ENCODE measurements at regions not wholly inside any gene's neighbourhood (a gene's known extent, or its start where the extent isn't known, plus 50 kb on each side); places are given as distances from the start of the nearest gene placed in this dataset.

DNA sequence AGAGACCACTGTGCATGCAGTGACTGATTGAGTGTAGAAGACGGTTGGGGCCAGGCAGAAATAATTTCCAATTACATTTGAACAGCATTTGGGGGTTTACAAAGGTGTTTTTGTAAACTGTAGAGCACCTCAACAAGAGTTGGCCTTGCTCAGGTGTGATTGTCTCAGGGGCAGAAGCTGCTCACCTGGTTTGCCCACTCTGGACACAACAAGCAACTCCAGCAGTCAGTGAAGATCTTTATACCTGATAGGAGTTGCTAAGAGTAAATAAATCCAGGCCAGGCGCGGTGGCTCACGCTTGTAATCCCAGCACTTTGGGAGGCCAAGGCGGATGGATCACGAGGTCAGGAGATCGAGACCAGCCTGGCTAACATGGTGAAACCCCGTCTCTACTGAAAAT lies 221.3 kb downstream of the RAB28 start:
- in situ Hi-C loops (cut with MboI; ENCODE audit: low pct_unique_long_range_greater_than_20kb, low sequenced_read_pairs, unreplicated experiment) = no loop called here
- no peak for DNase-seq (ENCODE audit: low spot score)
- TF ChIP-seq, protein P1, sequence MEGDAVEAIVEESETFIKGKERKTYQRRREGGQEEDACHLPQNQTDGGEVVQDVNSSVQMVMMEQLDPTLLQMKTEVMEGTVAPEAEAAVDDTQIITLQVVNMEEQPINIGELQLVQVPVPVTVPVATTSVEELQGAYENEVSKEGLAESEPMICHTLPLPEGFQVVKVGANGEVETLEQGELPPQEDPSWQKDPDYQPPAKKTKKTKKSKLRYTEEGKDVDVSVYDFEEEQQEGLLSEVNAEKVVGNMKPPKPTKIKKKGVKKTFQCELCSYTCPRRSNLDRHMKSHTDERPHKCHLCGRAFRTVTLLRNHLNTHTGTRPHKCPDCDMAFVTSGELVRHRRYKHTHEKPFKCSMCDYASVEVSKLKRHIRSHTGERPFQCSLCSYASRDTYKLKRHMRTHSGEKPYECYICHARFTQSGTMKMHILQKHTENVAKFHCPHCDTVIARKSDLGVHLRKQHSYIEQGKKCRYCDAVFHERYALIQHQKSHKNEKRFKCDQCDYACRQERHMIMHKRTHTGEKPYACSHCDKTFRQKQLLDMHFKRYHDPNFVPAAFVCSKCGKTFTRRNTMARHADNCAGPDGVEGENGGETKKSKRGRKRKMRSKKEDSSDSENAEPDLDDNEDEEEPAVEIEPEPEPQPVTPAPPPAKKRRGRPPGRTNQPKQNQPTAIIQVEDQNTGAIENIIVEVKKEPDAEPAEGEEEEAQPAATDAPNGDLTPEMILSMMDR (IDR thresholded peaks at IDR 0.05; ENCODE audit: extremely low read depth, insufficient read depth, missing control alignments) = no peak

DNA sequence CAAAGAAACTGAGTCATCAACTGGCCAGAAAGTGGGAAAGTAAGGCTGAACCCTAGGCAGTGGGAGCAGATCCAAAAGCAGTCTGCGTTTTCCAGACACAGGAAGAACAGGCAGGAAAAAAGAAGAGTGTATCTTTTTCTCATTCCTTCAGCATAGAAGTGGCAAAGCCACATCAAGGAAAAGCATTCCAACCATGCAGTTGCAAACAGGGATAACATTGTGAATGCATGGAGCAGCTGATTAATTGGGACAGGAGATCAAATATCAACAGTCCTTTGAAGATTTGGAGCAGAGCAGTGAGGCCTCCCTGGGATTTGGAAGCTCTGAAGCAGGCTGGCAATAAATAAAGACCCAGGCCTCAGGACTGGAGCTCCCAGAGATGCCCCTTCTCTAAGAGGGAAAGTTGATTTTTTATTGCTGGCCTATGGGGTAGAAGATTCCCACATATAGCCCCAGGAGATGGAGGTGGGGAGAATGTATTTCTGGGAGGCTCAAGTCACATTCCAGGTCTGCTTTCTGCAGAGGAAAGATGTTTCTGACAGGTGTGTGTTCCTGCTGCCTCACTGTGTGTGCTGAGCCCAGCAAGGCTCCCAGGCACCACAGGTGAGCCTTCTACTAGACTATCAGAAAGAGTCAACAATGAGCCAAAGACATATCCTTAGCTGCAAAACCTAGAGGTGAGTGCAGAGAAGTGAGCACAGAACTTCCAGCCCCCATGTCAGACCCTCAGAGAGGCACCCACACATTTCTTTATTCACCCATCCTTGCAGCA lies 222.5 kb downstream of the RAB28 start:
- TF ChIP-seq, protein P1 (IDR thresholded peaks at IDR 0.05; ENCODE audit: extremely low read depth, insufficient read depth, missing control alignments) = no peak
- in situ Hi-C loops (cut with MboI; ENCODE audit: low pct_unique_long_range_greater_than_20kb, low sequenced_read_pairs, unreplicated experiment) = no loop called here
- DNase-seq (ENCODE audit: low spot score) = no peak

DNA sequence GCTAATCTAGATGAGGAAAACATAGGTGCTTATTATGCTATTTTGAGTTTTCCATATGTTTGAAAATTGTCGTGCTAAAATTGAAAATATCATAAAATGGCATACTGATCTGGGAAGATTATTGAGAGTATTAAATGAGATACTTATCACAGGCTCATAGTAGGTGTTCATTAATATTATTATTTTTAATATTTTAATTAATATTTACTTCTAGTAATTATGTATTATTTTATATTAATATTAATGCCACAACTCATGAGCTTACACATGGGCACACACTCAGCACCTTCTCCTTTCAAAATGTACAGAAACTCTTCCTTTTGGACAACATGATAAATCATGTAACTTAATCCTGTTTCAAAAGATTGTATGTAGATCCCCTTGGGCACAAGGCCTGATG lies 223.6 kb downstream of the RAB28 start:
- in situ Hi-C loops (cut with MboI; ENCODE audit: low pct_unique_long_range_greater_than_20kb, low sequenced_read_pairs, unreplicated experiment) = no loop called here

DNA sequence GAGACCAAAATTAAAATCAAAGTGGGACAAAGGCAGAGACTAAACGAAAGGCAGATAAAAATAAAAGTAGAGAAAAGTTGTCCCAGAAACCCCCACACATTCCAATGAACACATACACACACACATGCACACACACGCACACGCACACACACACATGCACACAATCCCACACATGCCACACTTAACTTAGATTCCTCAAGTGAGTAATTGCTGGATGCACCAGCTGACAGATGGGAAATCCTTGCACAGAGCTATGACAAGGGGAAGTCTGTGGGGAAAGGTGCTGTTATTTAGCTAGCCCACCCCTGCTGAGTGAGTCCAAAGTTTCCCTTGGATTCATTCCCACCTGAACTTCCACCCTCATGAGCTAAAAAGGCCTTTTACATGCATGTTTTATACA lies 233.9 kb downstream of the RAB28 start:
- in situ Hi-C loops (cut with MboI; ENCODE audit: low pct_unique_long_range_greater_than_20kb, low sequenced_read_pairs, unreplicated experiment) = no loop called here
- no peak for DNase-seq (ENCODE audit: low spot score)
- TF ChIP-seq, protein P1 (IDR thresholded peaks at IDR 0.05; ENCODE audit: extremely low read depth, insufficient read depth, missing control alignments) = no peak

More for the DNA sequence above, 223.6 kb downstream of the RAB28 start:
- TF ChIP-seq, protein P1 (IDR thresholded peaks at IDR 0.05; ENCODE audit: extremely low read depth, insufficient read depth, missing control alignments) = no peak
- no peak for DNase-seq (ENCODE audit: low spot score)

DNA sequence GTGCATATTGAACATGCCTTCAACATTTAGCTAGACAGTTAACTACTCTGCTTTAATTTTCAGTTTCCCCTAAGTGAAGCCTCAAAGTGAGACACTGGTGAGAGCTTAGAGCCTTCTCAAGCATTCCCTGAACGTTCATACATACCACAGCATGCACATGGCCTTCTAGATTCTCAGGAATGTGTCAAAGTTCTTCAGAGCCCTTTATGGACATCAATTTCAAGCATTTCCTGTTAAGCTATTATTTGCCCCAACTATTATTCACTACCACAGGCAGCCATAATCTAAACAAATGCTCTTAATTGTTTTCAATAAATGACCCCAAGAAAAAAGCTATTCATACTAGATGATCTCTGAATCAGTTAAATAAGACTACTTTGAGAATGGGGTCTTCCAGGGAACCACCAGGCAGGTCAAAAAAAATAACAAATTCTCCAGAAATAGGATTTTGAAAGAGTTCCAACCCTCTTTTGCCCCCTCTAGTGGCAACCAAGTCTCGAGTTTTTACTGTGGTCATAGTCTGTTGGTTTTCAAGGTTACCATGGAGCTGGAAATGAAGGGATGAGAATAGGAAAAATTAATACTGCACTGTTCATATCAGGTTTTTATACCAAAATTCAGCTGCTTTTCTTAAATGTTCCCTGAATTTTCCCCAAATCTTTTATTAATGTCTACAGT lies 235.4 kb downstream of the RAB28 start:
- TF ChIP-seq, protein P1 (IDR thresholded peaks at IDR 0.05; ENCODE audit: extremely low read depth, insufficient read depth, missing control alignments) = no peak
- DNase-seq (ENCODE audit: low spot score) = no peak
- in situ Hi-C loops (cut with MboI; ENCODE audit: low pct_unique_long_range_greater_than_20kb, low sequenced_read_pairs, unreplicated experiment) = no loop called here

DNA sequence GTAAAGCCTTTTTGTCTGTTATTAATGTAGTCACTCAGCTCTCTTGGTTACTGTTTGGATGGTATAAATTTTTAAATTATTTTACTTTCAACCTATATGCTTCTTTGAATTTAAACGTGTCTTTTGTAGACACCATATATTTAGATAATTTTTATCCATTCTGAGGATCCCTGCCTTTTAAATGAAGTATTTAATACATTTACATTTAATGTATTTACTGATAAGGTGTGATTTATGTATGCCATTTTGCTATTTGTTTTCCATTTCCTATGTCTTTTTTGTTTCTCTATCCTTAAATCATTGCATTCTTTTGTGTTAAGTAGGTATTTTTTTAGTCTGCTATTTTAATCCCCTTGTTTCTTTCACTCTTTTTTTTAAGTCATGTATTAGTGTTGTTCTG lies 238.0 kb downstream of the RAB28 start:
- in situ Hi-C loops (cut with MboI; ENCODE audit: low pct_unique_long_range_greater_than_20kb, low sequenced_read_pairs, unreplicated experiment) = no loop called here
- no peak for DNase-seq (ENCODE audit: low spot score)
- TF ChIP-seq, protein P1 (IDR thresholded peaks at IDR 0.05; ENCODE audit: extremely low read depth, insufficient read depth, missing control alignments) = no peak

Data from GM13977 (cell line).